Kidney epithelial cell (primary cell): ENCODE measurements at regions not wholly inside any gene's neighbourhood (a gene's known extent, or its start where the extent isn't known, plus 50 kb on each side); places are given as distances from the start of the nearest gene placed in this dataset.

ENCODE experiments used
- DNase-seq: peaks from one replicate; pipeline ENCODE4 v3.0.0-alpha.2; 2010; ENCODE audit warnings: low read depth
- H3K27me3 ChIP-seq: 2 replicates; pipeline ENCODE4 v1.6.0; 2011; ENCODE audit warnings: low read length; ENCODE audit not compliant: control insufficient read depth, insufficient read depth
- H3K36me3 ChIP-seq: 2 replicates; pipeline ENCODE4 v1.5.1; 2011; ENCODE audit warnings: low read length; ENCODE audit not compliant: control insufficient read depth, insufficient read depth
- H3K4me3 ChIP-seq: 2 replicates; pipeline ENCODE4 v1.5.1; 2011; ENCODE audit warnings: low read depth, mild to moderate bottlenecking, control low read depth, low read length
- CTCF ChIP-seq: IDR thresholded peaks from 2 replicates; pipeline ENCODE4 v1.5.1; 2011; ENCODE audit warnings: mild to moderate bottlenecking, moderate library complexity, low read length, control low read depth, inconsistent platforms; ENCODE audit not compliant: insufficient read depth, poor library complexity, severe bottlenecking

- no peak for TF ChIP-seq CTCF
- Histone ChIP-seq H3K36me3 (no peaks in the 10 kb centered on the region), H3K27me3 (no peaks in the 10 kb centered on the region), H3K4me3 (no peak overlapping the region)
- DNase-seq = no peak
Measured at GRCh38 chr2:83579507-83579906, 879.6 kb downstream of the SUCLG1 start.

- Histone ChIP-seq H3K36me3 (no peaks in the 10 kb centered on the region), H3K4me3 (no peak overlapping the region)
Measured at GRCh38 chr2:83578405-83578804, 880.7 kb downstream of the SUCLG1 start.

GRCh38 chr2:83574614-83575013 is 884.5 kb downstream of the SUCLG1 start:
- Histone ChIP-seq H3K27me3 (no peaks in the 10 kb centered on the region), H3K36me3 (no peaks in the 10 kb centered on the region), H3K4me3 (no peak overlapping the region)
- TF ChIP-seq CTCF = no peak
- no peak for DNase-seq

More at GRCh38 chr2:83578405-83578804, 880.7 kb downstream of the SUCLG1 start:
- DNase-seq = no peak
- no peak for TF ChIP-seq CTCF
- no peaks in the 10 kb centered on the region for H3K27me3 ChIP-seq

- no peaks in the 10 kb centered on the region for H3K27me3 ChIP-seq
- TF ChIP-seq CTCF = no peak
Measured at GRCh38 chr2:83573060-83573459, 886.0 kb downstream of the SUCLG1 start.

GRCh38 chr2:83572400-83572799 is 886.7 kb downstream of the SUCLG1 start:
- no peaks in the 10 kb centered on the region for H3K27me3 ChIP-seq
- no peak for TF ChIP-seq CTCF
- H3K36me3 ChIP-seq = no peaks in the 10 kb centered on the region
- no peak for DNase-seq
- H3K4me3 ChIP-seq = no peak overlapping the region

More at GRCh38 chr2:83573060-83573459, 886.0 kb downstream of the SUCLG1 start:
- Histone ChIP-seq H3K36me3 (no peaks in the 10 kb centered on the region), H3K4me3 (no peak overlapping the region)
- DNase-seq = no peak

GRCh38 chr2:83567551-83567950 is 891.5 kb downstream of the SUCLG1 start:
- no peaks in the 10 kb centered on the region for H3K27me3 ChIP-seq
- no peak overlapping the region for H3K4me3 ChIP-seq
- DNase-seq = no peak
- no peak for TF ChIP-seq CTCF
- H3K36me3 ChIP-seq = no peaks in the 10 kb centered on the region
